NCI-H524 treated with DMSO at 0.1 percent for 48 hours (cell line): ENCODE measurements at regions not wholly inside any gene's neighbourhood (a gene's known extent, or its start where the extent isn't known, plus 50 kb on each side); places are given as distances from the start of the nearest gene placed in this dataset.

Experiments used
- DNase-seq: peaks from one replicate; lab custom pipeline; 2025; lab: John Stamatoyannopoulos, UW

- DNase-seq = no peak
These were observed 336.6 kb upstream of the TBC1D5 start for GRCh38 chr3:18079062-18079461.

GRCh38 chr3:18077128-18077840 is 334.9 kb upstream of the TBC1D5 start:
- no peak for DNase-seq

- DNase-seq = no peak
These were observed 333.9 kb upstream of the TBC1D5 start for GRCh38 chr3:18076301-18076700.

- DNase-seq = no peak
These were observed 333.4 kb upstream of the TBC1D5 start for GRCh38 chr3:18075799-18076198.

- DNase-seq = no peak
These were observed 329.4 kb upstream of the TBC1D5 start for GRCh38 chr3:18071833-18072232.

- no peak for DNase-seq
These were observed 328.5 kb upstream of the TBC1D5 start for GRCh38 chr3:18070944-18071343.

- DNase-seq = no peak
These were observed 327.8 kb upstream of the TBC1D5 start for GRCh38 chr3:18070231-18070630.

GRCh38 chr3:18069568-18069967 is 327.1 kb upstream of the TBC1D5 start:
- DNase-seq = no peak

GRCh38 chr3:18066899-18067582 is 324.6 kb upstream of the TBC1D5 start:
- DNase-seq = no peak

GRCh38 chr3:18064586-18064985 is 322.2 kb upstream of the TBC1D5 start:
- no peak for DNase-seq

GRCh38 chr3:18062657-18063025 is 320.2 kb upstream of the TBC1D5 start:
- DNase-seq = no peak

- no peak for DNase-seq
These were observed 319.6 kb upstream of the TBC1D5 start for GRCh38 chr3:18061737-18062656.

GRCh38 chr3:18058666-18059065 is 316.2 kb upstream of the TBC1D5 start:
- no peak for DNase-seq

- DNase-seq = no peak
These were observed 315.1 kb upstream of the TBC1D5 start for GRCh38 chr3:18057471-18058091.

- no peak for DNase-seq
These were observed 312.2 kb upstream of the TBC1D5 start for GRCh38 chr3:18054625-18055024.

- DNase-seq = no peak
These were observed 308.9 kb upstream of the TBC1D5 start for GRCh38 chr3:18051306-18051705.

- no peak for DNase-seq
These were observed 306.7 kb upstream of the TBC1D5 start for GRCh38 chr3:18049096-18049495.

GRCh38 chr3:18047052-18047451 is 304.6 kb upstream of the TBC1D5 start:
- no peak for DNase-seq

- DNase-seq = no peak
These were observed 303.9 kb upstream of the TBC1D5 start for GRCh38 chr3:18046131-18046915.

- no peak for DNase-seq
These were observed 302.8 kb upstream of the TBC1D5 start for GRCh38 chr3:18044971-18045880.
